Stomach (tissue), 4 donors: ENCODE measurements at regions not wholly inside any gene's neighbourhood (a gene's known extent, or its start where the extent isn't known, plus 50 kb on each side); places are given as distances from the start of the nearest gene placed in this dataset.

Experiments used
- CTCF ChIP-seq, 7 experiments: fragments of 450-650 bp in 4 of 7; fragments of 200-600 bp in 3 of 7; sonication (generic) in 3 of 7; IDR thresholded peaks; one replicate each; pipeline ENCODE4 v1.5.1; 2016 to 2019; ENCODE audit warnings: antibody characterized with exemption in 7 of 7, control low read depth in 2 of 7, mild to moderate bottlenecking in 1 of 7
- EP300 ChIP-seq: sonication (generic); formaldehyde crosslinking; IDR thresholded peaks from one replicate; pipeline ENCODE4 v1.6.1; 2017; ENCODE audit warnings: antibody characterized with exemption
- POLR2A ChIP-seq, 4 donors: fragments of 450-650 bp; IDR thresholded peaks; one replicate each; pipeline ENCODE4 v1.6.1; 2016; ENCODE audit warnings: antibody characterized with exemption in 4 of 4, control low read depth in 2 of 4, mild to moderate bottlenecking in 1 of 4, moderate library complexity in 1 of 4
- POLR2AphosphoS5 ChIP-seq, 3 donors: sonication (generic); formaldehyde crosslinking; IDR thresholded peaks; one replicate each; pipeline ENCODE4 v1.6.1; 2016; ENCODE audit warnings: antibody characterized with exemption in 3 of 3

- TF ChIP-seq CTCF (IDR thresholded peaks at IDR 0.05) = no peak
- no peak for TF ChIP-seq POLR2A (IDR thresholded peaks at IDR 0.05)
- no peak for TF ChIP-seq POLR2AphosphoS5 (IDR thresholded peaks at IDR 0.05)
- TF ChIP-seq EP300 = no peak
These were observed 63.2 kb upstream of the LMNTD1 start for GRCh38 chr12:25616286-25616685.
